HEK293 (cell line): ENCODE measurements at regions not wholly inside any gene's neighbourhood (a gene's known extent, or its start where the extent isn't known, plus 50 kb on each side); places are given as distances from the start of the nearest gene placed in this dataset.

Experiments used
- CTCF ChIA-PET: fragments of 350-600 bp; formaldehyde crosslinking; extraction: SDS; loops from one replicate; lab custom pipeline; 2021; ENCODE audit warnings: antibody characterized with exemption; lab: Yijun Ruan, JAX
- POLR2A ChIA-PET: fragments of 300-600 bp; formaldehyde crosslinking; extraction: SDS; loops from one replicate; lab custom pipeline; 2020; ENCODE audit warnings: antibody characterized with exemption, inconsistent platforms; lab: Yijun Ruan, JAX
- H3K27ac ChIP-seq: fragments of 200-500 bp; sonication (Bioruptor generic); 2 replicates; pipeline ENCODE4 v1.5.1; 2014; ENCODE audit warnings: low read depth, low read length, control low read depth, inconsistent platforms; ENCODE audit errors: extremely low read depth
- H3K36me3 ChIP-seq, 2 experiments: fragments of 200-500 bp in 1 of 2; sonication (Bioruptor generic) in 1 of 2; 1 replicate in 1 of 2; 2 replicates in 1 of 2; pipeline ENCODE4 v1.5.1; 2014 to 2017; ENCODE audit warnings: inconsistent platforms in 2 of 2, low read length in 2 of 2; ENCODE audit not compliant: control insufficient read depth in 2 of 2, insufficient read depth in 1 of 2
- H3K4me1 ChIP-seq: fragments of 200-500 bp; sonication (Bioruptor generic); 2 replicates; pipeline ENCODE4 v1.5.1; 2014; ENCODE audit warnings: mild to moderate bottlenecking, low read length, inconsistent platforms; ENCODE audit not compliant: control insufficient read depth, insufficient read depth
- H3K4me3 ChIP-seq: 2 replicates; pipeline ENCODE4 v1.5.1; 2011; ENCODE audit warnings: low read depth, mild to moderate bottlenecking, control low read depth, low read length, moderate library complexity
- H3K9me3 ChIP-seq: fragments of 200-500 bp; sonication (Bioruptor generic); 2 replicates; pipeline ENCODE4 v1.5.1; 2014; ENCODE audit warnings: low read depth, low read length, inconsistent platforms; ENCODE audit not compliant: control insufficient read depth, insufficient read depth
- GLIS1 ChIP-seq: fragments of 450-650 bp; formaldehyde crosslinking; IDR thresholded peaks from 2 replicates; pipeline ENCODE4 v1.5.1; 2016; ENCODE audit warnings: missing biosample characterization, missing genetic modification characterization
- HOXA7 ChIP-seq: sonication (generic); formaldehyde crosslinking; IDR thresholded peaks from 2 replicates; pipeline ENCODE4 v1.8.1; 2022; ENCODE audit warnings: missing genetic modification reagents, borderline replicate concordance
- INSM2 ChIP-seq: fragments of 450-650 bp; formaldehyde crosslinking; IDR thresholded peaks from 2 replicates; pipeline ENCODE4 v1.5.1; 2016; ENCODE audit warnings: missing biosample characterization, missing genetic modification characterization
- KLF1 ChIP-seq: fragments of 450-650 bp; formaldehyde crosslinking; IDR thresholded peaks from 2 replicates; pipeline ENCODE4 v1.5.1; 2016; ENCODE audit warnings: missing biosample characterization, missing genetic modification characterization
- OSR2 ChIP-seq: fragments of 450-650 bp; formaldehyde crosslinking; IDR thresholded peaks from 2 replicates; pipeline ENCODE4 v1.5.1; 2016; ENCODE audit warnings: missing biosample characterization, missing genetic modification characterization
- SALL2 ChIP-seq: fragments of 450-650 bp; formaldehyde crosslinking; IDR thresholded peaks from 2 replicates; pipeline ENCODE4 v1.5.0; 2017; ENCODE audit warnings: missing biosample characterization, mild to moderate bottlenecking, missing genetic modification characterization, borderline replicate concordance
- SP7 ChIP-seq: fragments of 450-650 bp; formaldehyde crosslinking; IDR thresholded peaks from 2 replicates; pipeline ENCODE4 v1.5.1; 2016; ENCODE audit warnings: missing biosample characterization, missing genetic modification characterization
- ZBTB11 ChIP-seq: fragments of 450-650 bp; formaldehyde crosslinking; conservative IDR thresholded peaks from 2 replicates; pipeline ENCODE4 v1.5.1; 2016; ENCODE audit warnings: low read depth, missing biosample characterization, missing genetic modification characterization
- ZBTB21 ChIP-seq: fragments of 450-650 bp; formaldehyde crosslinking; IDR thresholded peaks from 2 replicates; pipeline ENCODE4 v1.5.1; 2017; ENCODE audit warnings: missing biosample characterization, missing genetic modification characterization
- ZBTB44 ChIP-seq: fragments of 450-650 bp; IDR thresholded peaks from 2 replicates; pipeline ENCODE4 v1.5.1; 2018; ENCODE audit warnings: missing biosample characterization, mild to moderate bottlenecking, missing genetic modification characterization
- ZFHX2 ChIP-seq: fragments of 450-650 bp; formaldehyde crosslinking; conservative IDR thresholded peaks from 2 replicates; pipeline ENCODE4 v1.5.1; 2016; ENCODE audit warnings: missing biosample characterization, missing genetic modification characterization
- ZNF146 ChIP-seq: fragments of 450-650 bp; formaldehyde crosslinking; IDR thresholded peaks from 2 replicates; pipeline ENCODE4 v1.5.1; 2016; ENCODE audit warnings: missing biosample characterization, missing genetic modification characterization
- ZNF155 ChIP-seq: fragments of 450-650 bp; formaldehyde crosslinking; IDR thresholded peaks from 2 replicates; pipeline ENCODE4 v1.5.1; 2016; ENCODE audit warnings: missing biosample characterization, missing genetic modification characterization
- ZNF157 ChIP-seq: fragments of 450-650 bp; formaldehyde crosslinking; IDR thresholded peaks from 2 replicates; pipeline ENCODE4 v1.5.1; 2016; ENCODE audit warnings: missing biosample characterization, missing genetic modification characterization
- ZNF175 ChIP-seq: fragments of 450-650 bp; formaldehyde crosslinking; IDR thresholded peaks from 2 replicates; pipeline ENCODE4 v1.5.1; 2016; ENCODE audit warnings: missing biosample characterization, missing genetic modification characterization
- ZNF248 ChIP-seq: fragments of 450-650 bp; formaldehyde crosslinking; IDR thresholded peaks from 2 replicates; pipeline ENCODE4 v1.5.1; 2017; ENCODE audit warnings: missing biosample characterization, missing genetic modification characterization
- ZNF292 ChIP-seq: fragments of 450-650 bp; formaldehyde crosslinking; IDR thresholded peaks from 2 replicates; pipeline ENCODE4 v1.5.1; 2016; ENCODE audit warnings: low read depth, missing biosample characterization, missing genetic modification characterization, borderline replicate concordance
- ZNF391 ChIP-seq: fragments of 450-650 bp; formaldehyde crosslinking; IDR thresholded peaks from 2 replicates; pipeline ENCODE4 v1.5.1; 2016; ENCODE audit warnings: low read depth, missing biosample characterization, missing genetic modification characterization, borderline replicate concordance
- ZNF394 ChIP-seq: fragments of 450-650 bp; formaldehyde crosslinking; IDR thresholded peaks from 2 replicates; pipeline ENCODE4 v1.5.1; 2016; ENCODE audit warnings: missing biosample characterization, missing genetic modification characterization, mild to moderate bottlenecking, moderate library complexity, borderline replicate concordance
- ZNF513 ChIP-seq: fragments of 450-650 bp; IDR thresholded peaks from 2 replicates; pipeline ENCODE4 v1.5.1; 2018; ENCODE audit warnings: missing biosample characterization, missing genetic modification characterization
- ZNF530 ChIP-seq: fragments of 450-650 bp; formaldehyde crosslinking; IDR thresholded peaks from 2 replicates; pipeline ENCODE4 v1.5.1; 2016; ENCODE audit warnings: low read depth, missing biosample characterization, missing genetic modification characterization
- ZNF561 ChIP-seq: fragments of 450-650 bp; IDR thresholded peaks from 2 replicates; pipeline ENCODE4 v1.5.1; 2018; ENCODE audit warnings: missing biosample characterization, missing genetic modification characterization, borderline replicate concordance
- ZNF580 ChIP-seq: fragments of 450-650 bp; formaldehyde crosslinking; IDR thresholded peaks from 2 replicates; pipeline ENCODE4 v1.5.1; 2016; ENCODE audit warnings: missing biosample characterization, missing genetic modification characterization
- ZNF624 ChIP-seq: fragments of 450-650 bp; formaldehyde crosslinking; IDR thresholded peaks from 2 replicates; pipeline ENCODE4 v1.5.1; 2017; ENCODE audit warnings: missing biosample characterization, missing genetic modification characterization
- ZNF639 ChIP-seq: fragments of 450-650 bp; formaldehyde crosslinking; IDR thresholded peaks from 2 replicates; pipeline ENCODE4 v1.5.1; 2016; ENCODE audit warnings: missing biosample characterization, missing genetic modification characterization
- ZSCAN4 ChIP-seq: fragments of 450-650 bp; formaldehyde crosslinking; IDR thresholded peaks from 2 replicates; pipeline ENCODE4 v1.5.1; 2017; ENCODE audit warnings: missing biosample characterization, missing genetic modification characterization

GRCh38 chr16:62921904-62922303 lies 885.7 kb upstream of the CDH8 start:
- no peaks in the 10 kb centered on the region for H3K36me3 ChIP-seq
- H3K27ac ChIP-seq, result no peak overlapping the region
- TF ChIP-seq OSR2 (no peak), ZNF561 (tag by site-specific recombination) (no peak), SALL2 (tag by site-specific recombination) (no peak), ZNF248 (tag by site-specific recombination) (no peak), ZBTB11 (tag by site-specific recombination) (no peak), ZNF530 (no peak), ZFHX2 (tag by site-specific recombination) (no peak), ZBTB21 (tag by site-specific recombination) (no peak), HOXA7 (CRISPR knock-in tag) (no peak), ZNF391 (tag by site-specific recombination) (no peak), SP7 (tag by site-specific recombination) (no peak), ZNF624 (tag by site-specific recombination) (no peak), ZNF394 (tag by site-specific recombination) (no peak), KLF1 (tag by site-specific recombination) (no peak), ZNF175 (tag by site-specific recombination) (no peak), ZNF146 (tag by site-specific recombination) (no peak), ZNF157 (tag by site-specific recombination) (no peak), ZNF639 (tag by site-specific recombination) (no peak), ZNF155 (tag by site-specific recombination) (no peak), INSM2 (tag by site-specific recombination) (no peak)
- ChIA-PET POLR2A (no interaction called here), CTCF (no interaction called here)
- no peak overlapping the region for H3K4me3 ChIP-seq
- H3K9me3 ChIP-seq, result no peaks in the 10 kb centered on the region
- no peaks in the 10 kb centered on the region for H3K4me1 ChIP-seq

GRCh38 chr16:62913924-62914323 lies 877.7 kb upstream of the CDH8 start:
- no peaks in the 10 kb centered on the region for H3K4me1 ChIP-seq
- no peaks in the 10 kb centered on the region for H3K36me3 ChIP-seq
- H3K4me3 ChIP-seq, result no peak overlapping the region
- CTCF ChIA-PET, result interaction anchor here (0.6 kb wide), 1 partner anchor 85 kb away, joined by 4 read pairs; no protein-coding TSS in a partner anchor
- POLR2A ChIA-PET, result no interaction called here
- H3K9me3 ChIP-seq, result no peaks in the 10 kb centered on the region
- no peak overlapping the region for H3K27ac ChIP-seq
- TF ChIP-seq GLIS1 (tag by site-specific recombination) (no peak), ZSCAN4 (no peak), ZNF292 (tag by site-specific recombination) (no peak), ZBTB44 (tag by site-specific recombination) (no peak), ZNF513 (tag by site-specific recombination) (no peak), HOXA7 (CRISPR knock-in tag) (no peak), ZNF580 (tag by site-specific recombination) (no peak)
